Sigmoid colon (tissue), 6 donors: ENCODE measurements at regions not wholly inside any gene's neighbourhood (a gene's known extent, or its start where the extent isn't known, plus 50 kb on each side); places are given as distances from the start of the nearest gene placed in this dataset.

Experiments
- DNase-seq: peaks from one replicate; pipeline ENCODE4 v3.0.0-alpha.2; 2019
- H3K27ac ChIP-seq, 4 donors: fragments of 200-600 bp; sonication (generic); one replicate each; pipeline ENCODE4 v1.5.1; 2016 to 2019; ENCODE audit warnings: mild to moderate bottlenecking in 1 of 4
- H3K27me3 ChIP-seq, 3 donors: fragments of 200-600 bp; sonication (generic); one replicate each; pipeline ENCODE4 v1.5.1; 2019; ENCODE audit warnings: mild to moderate bottlenecking in 1 of 3
- H3K36me3 ChIP-seq, 4 donors: fragments of 200-600 bp; sonication (generic); one replicate each; pipeline ENCODE4 v1.5.1; 2016 to 2019
- H3K4me1 ChIP-seq, 4 donors: fragments of 200-600 bp; sonication (generic); one replicate each; pipeline ENCODE4 v1.5.1; 2017 to 2019
- H3K4me3 ChIP-seq, 4 donors: fragments of 200-600 bp; sonication (generic); one replicate each; pipeline ENCODE4 v1.5.1; 2017 to 2019; ENCODE audit warnings: mild to moderate bottlenecking in 2 of 4, moderate library complexity in 1 of 4
- H3K9me3 ChIP-seq, 4 donors: fragments of 200-600 bp in 3 of 4; sonication (generic) in 3 of 4; one replicate each; pipeline versions ENCODE4 v1.5.1 to v1.6.1; 2013 to 2019
- CTCF ChIP-seq, 4 experiments: fragments of 450-650 bp in 3 of 4; fragments of 200-600 bp in 1 of 4; IDR thresholded peaks; one replicate each; pipeline ENCODE4 v1.5.1; 2016 to 2019; ENCODE audit warnings: antibody characterized with exemption in 4 of 4, mild to moderate bottlenecking in 3 of 4, moderate library complexity in 2 of 4
- EP300 ChIP-seq, 4 donors: sonication (generic); formaldehyde crosslinking; IDR thresholded peaks; one replicate each; pipeline ENCODE4 v1.6.1; 2017; ENCODE audit warnings: antibody characterized with exemption in 4 of 4
- POLR2A ChIP-seq, 2 donors: fragments of 450-650 bp; IDR thresholded peaks; one replicate each; pipeline ENCODE4 v1.6.1; 2016; ENCODE audit warnings: antibody characterized with exemption in 2 of 2, mild to moderate bottlenecking in 2 of 2, moderate library complexity in 2 of 2
- POLR2AphosphoS5 ChIP-seq, 4 donors: sonication (generic); formaldehyde crosslinking; IDR thresholded peaks; one replicate each; pipeline ENCODE4 v1.6.1; 2017; ENCODE audit warnings: antibody characterized with exemption in 4 of 4
- WGBS, 2 donors: extraction: QIAGEN DNeasy Blood & Tissue Kit; methylation state at CpG; one replicate each; pipeline ENCODE4 v1.1.7; 2013; 5-methylcytosine and 5-hydroxymethylcytosine counted together
- intact Hi-C: fragments of 100-400 bp; cut with DNase I; formaldehyde crosslinking; loops from one replicate; pipeline ENCODE4 v1.15.1; 2023
- donor health status: healthy with polysubstance abuse.
- donor health status: healthy.

GRCh38 chr13:99863789-99864626 lies 107.6 kb downstream of the ZIC5 start:
- Histone ChIP-seq H3K4me1 (no peaks in the 10 kb centered on the region), H3K27ac (no peak overlapping the region), H3K9me3 (no peaks in the 10 kb centered on the region), H3K36me3 (no peaks in the 10 kb centered on the region), H3K27me3 (no peaks in the 10 kb centered on the region), H3K4me3 (no peak overlapping the region)
- WGBS, 2 donors = 89 to 92% methylated on average over 14 of the region's 14 CpGs
- DNase-seq = no peak
- TF ChIP-seq CTCF (IDR thresholded peaks at IDR 0.05) = no peak
- TF ChIP-seq POLR2A (IDR thresholded peaks at IDR 0.05) = no peak
- TF ChIP-seq POLR2AphosphoS5 (IDR thresholded peaks at IDR 0.05) = no peak
- TF ChIP-seq EP300 (IDR thresholded peaks at IDR 0.05) = no peak
- intact Hi-C loops = no loop called here

- no peak for DNase-seq
- Histone ChIP-seq H3K36me3 (no peaks in the 10 kb centered on the region), H3K27me3 (no peaks in the 10 kb centered on the region), H3K4me3 (no peak overlapping the region), H3K9me3 (no peaks in the 10 kb centered on the region), H3K4me1 (no peaks in the 10 kb centered on the region), H3K27ac (no peak overlapping the region)
- TF ChIP-seq POLR2A (IDR thresholded peaks at IDR 0.05) = no peak
- intact Hi-C loops = no loop called here
- WGBS, 2 donors = 88 to 96% methylated on average over 3 of the region's 3 CpGs
These were observed 109.3 kb downstream of the ZIC5 start for GRCh38 chr13:99862244-99862643.

- H3K27me3 ChIP-seq = no peaks in the 10 kb centered on the region
- intact Hi-C loops = no loop called here
- H3K4me1 ChIP-seq = no peaks in the 10 kb centered on the region
- H3K36me3 ChIP-seq = no peaks in the 10 kb centered on the region
- no peak overlapping the region for H3K4me3 ChIP-seq
- 86 to 90% methylated on average over 2 of the region's 2 CpGs for WGBS, 2 donors
- no peak overlapping the region for H3K27ac ChIP-seq
- TF ChIP-seq POLR2A (IDR thresholded peaks at IDR 0.05) (no peak), POLR2AphosphoS5 (IDR thresholded peaks at IDR 0.05) (no peak), EP300 (IDR thresholded peaks at IDR 0.05) (no peak), CTCF (IDR thresholded peaks at IDR 0.05) (no peak)
- H3K9me3 ChIP-seq = no peaks in the 10 kb centered on the region
- DNase-seq = no peak
These were observed 109.8 kb downstream of the ZIC5 start for GRCh38 chr13:99861771-99862170.

- intact Hi-C loops = no loop called here
- 93 to 95% methylated on average over 10 of the region's 10 CpGs for whole genome bisulfite sequencing, 2 donors
- DNase-seq = no peak
- H3K4me1 ChIP-seq = no peaks in the 10 kb centered on the region
- H3K9me3 ChIP-seq = no peaks in the 10 kb centered on the region
- no peak overlapping the region for H3K27ac ChIP-seq
- H3K27me3 ChIP-seq = no peaks in the 10 kb centered on the region
- H3K36me3 ChIP-seq = no peaks in the 10 kb centered on the region
- no peak overlapping the region for H3K4me3 ChIP-seq
- TF ChIP-seq EP300 (IDR thresholded peaks at IDR 0.05) = no peak
- TF ChIP-seq POLR2AphosphoS5 (IDR thresholded peaks at IDR 0.05) = no peak
- no peak for TF ChIP-seq POLR2A (IDR thresholded peaks at IDR 0.05)
- TF ChIP-seq CTCF (IDR thresholded peaks at IDR 0.05) = no peak
These were observed 110.8 kb downstream of the ZIC5 start for GRCh38 chr13:99860745-99861144.

- no peak overlapping the region for H3K27ac ChIP-seq
- no peaks in the 10 kb centered on the region for H3K9me3 ChIP-seq
- H3K27me3 ChIP-seq = no peaks in the 10 kb centered on the region
- DNase-seq = no peak
- no peak overlapping the region for H3K4me3 ChIP-seq
- intact Hi-C loops = no loop called here
- WGBS, 2 donors = 67 to 80% methylated on average over 18 of the region's 18 CpGs
- no peaks in the 10 kb centered on the region for H3K36me3 ChIP-seq
- H3K4me1 ChIP-seq = no peaks in the 10 kb centered on the region
- TF ChIP-seq EP300 (IDR thresholded peaks at IDR 0.05) (no peak), POLR2AphosphoS5 (IDR thresholded peaks at IDR 0.05) (no peak), CTCF (IDR thresholded peaks at IDR 0.05) (no peak), POLR2A (IDR thresholded peaks at IDR 0.05) (no peak)
These were observed 112.1 kb downstream of the ZIC5 start for GRCh38 chr13:99859178-99860177.
